Fibroblast of the aortic adventitia (primary cell): ENCODE measurements at regions not wholly inside any gene's neighbourhood (a gene's known extent, or its start where the extent isn't known, plus 50 kb on each side); places are given as distances from the start of the nearest gene placed in this dataset.
"Not testable (repeated sequence)": the region's sequence is repeated elsewhere in the genome, so short reads cannot be mapped to it uniquely, and the experiment has no call there.

Source experiments
- DNase-seq: peaks from one replicate; pipeline ENCODE4 v3.0.0-alpha.2; 2010; ENCODE audit warnings: low read depth
- H3K4me3 ChIP-seq: 2 replicates; pipeline ENCODE4 v1.5.1; 2011; ENCODE audit warnings: low read depth, mild to moderate bottlenecking, control low read depth, low read length, moderate library complexity
- TF ChIP-seq, protein P1 (sequence below): IDR thresholded peaks from 2 replicates; pipeline ENCODE4 v1.5.1; 2011; ENCODE audit warnings: mild to moderate bottlenecking, low read length, control low read depth, inconsistent platforms; ENCODE audit not compliant: insufficient read depth

DNA sequence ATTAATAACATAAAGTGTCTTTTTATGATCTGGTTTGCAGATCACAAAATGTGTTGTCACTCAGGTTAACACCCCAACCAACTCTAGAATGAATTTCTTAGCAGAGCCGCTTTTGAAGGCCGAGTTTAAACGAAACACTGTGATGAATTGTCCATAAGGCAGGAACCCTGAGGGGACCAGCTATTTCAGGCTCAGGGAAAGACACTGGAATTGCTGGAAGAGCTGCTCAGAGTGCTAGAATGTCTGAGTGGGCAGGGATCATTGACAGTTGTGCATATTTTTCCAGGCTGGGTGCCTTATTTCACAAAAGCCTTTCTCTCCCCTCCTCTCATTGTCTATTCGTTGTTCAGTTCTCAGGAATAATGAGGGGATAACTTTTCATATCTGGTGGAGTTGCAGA, 68.7 kb upstream of the PRKG1 start:
- no peak overlapping the region for H3K4me3 ChIP-seq
- TF ChIP-seq, protein P1, sequence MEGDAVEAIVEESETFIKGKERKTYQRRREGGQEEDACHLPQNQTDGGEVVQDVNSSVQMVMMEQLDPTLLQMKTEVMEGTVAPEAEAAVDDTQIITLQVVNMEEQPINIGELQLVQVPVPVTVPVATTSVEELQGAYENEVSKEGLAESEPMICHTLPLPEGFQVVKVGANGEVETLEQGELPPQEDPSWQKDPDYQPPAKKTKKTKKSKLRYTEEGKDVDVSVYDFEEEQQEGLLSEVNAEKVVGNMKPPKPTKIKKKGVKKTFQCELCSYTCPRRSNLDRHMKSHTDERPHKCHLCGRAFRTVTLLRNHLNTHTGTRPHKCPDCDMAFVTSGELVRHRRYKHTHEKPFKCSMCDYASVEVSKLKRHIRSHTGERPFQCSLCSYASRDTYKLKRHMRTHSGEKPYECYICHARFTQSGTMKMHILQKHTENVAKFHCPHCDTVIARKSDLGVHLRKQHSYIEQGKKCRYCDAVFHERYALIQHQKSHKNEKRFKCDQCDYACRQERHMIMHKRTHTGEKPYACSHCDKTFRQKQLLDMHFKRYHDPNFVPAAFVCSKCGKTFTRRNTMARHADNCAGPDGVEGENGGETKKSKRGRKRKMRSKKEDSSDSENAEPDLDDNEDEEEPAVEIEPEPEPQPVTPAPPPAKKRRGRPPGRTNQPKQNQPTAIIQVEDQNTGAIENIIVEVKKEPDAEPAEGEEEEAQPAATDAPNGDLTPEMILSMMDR, result no peak
- no peak for DNase-seq

DNA sequence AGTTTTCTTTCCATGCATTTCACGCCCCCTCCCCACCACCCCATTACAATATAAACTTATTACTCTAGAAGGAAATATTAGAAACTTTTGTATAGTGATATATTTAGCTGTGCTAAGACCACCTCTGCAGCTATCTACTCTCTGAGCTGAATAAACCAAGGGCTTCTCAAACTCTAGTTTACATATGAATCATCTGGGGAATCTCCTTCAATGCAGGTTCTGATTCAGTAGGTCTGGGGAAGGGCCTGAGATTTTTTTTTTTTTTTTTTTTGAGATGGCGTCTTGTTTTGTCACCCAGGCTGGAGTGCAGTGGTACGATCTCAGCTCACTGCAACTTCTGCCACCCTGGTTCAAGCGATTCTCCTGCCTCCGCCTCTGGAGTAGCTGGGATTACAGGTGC, 67.6 kb upstream of the PRKG1 start:
- no peak overlapping the region for H3K4me3 ChIP-seq
- no peak for DNase-seq
- TF ChIP-seq, protein P1, result no peak

DNA sequence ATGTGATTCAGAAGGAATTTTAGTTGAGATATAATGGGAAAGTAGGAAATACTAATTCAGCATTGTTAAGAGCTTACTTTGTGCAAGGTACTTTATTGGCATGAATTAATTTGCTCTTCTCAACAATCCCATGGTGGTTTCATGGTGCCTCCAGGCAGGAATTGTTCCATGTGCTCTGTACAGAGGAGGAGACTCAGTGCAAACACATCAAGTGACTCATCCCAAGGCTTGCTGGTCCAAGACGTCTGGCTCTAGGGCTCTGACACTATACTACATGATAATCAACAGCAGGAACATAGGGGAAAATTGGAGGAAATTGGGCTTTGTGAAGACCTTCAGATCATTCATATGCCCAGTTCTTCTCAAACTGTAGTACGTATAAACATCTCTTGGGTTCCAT, 66.5 kb upstream of the PRKG1 start:
- TF ChIP-seq, protein P1, result no peak

DNA sequence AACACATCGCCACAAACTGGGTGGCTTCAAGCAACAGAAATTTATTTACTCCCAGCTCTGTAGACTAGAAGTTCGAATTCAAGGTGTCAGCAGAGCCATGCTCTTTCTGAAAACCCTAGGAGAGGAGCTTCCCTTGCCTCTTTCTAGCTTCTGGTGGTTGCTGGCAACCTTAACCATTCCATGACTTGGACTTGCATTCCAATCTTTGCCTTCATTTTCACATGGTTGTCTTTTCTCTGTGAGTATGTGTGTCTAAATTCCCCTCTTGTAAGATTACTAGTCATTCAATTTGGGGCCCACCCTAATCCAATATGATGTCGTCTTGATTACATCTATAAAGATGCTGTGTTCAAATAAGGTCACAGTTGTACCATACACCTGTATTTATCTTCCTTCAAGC, 65.9 kb upstream of the PRKG1 start:
- TF ChIP-seq, protein P1, result no peak
- DNase-seq, result no peak
- H3K4me3 ChIP-seq, result no peak overlapping the region

More for the DNA sequence above, 66.5 kb upstream of the PRKG1 start:
- peak; percentile 65 for DNase-seq
- H3K4me3 ChIP-seq, result no peak overlapping the region

DNA sequence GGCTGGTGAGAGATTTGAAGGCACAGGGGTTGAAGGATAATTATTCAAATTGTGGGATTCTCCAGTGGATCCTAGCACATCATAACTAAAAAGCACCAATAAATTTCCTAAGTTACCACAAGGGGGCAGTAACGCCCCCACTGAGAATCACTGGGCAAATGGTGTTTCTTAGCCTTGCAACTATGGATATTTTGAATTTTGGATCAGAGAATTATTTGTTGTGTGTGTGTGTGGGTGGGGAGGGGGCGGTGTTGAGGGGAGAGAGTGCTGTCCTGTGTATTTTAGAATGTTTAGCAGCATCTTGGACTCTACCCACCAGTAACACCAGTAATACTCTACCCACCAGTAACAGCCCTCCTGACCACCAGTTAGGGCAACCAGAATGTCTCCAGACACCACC, 63.3 kb upstream of the PRKG1 start:
- DNase-seq, result peak; percentile 80
- TF ChIP-seq, protein P1, result peak; percentile 79
- no peak overlapping the region for H3K4me3 ChIP-seq

DNA sequence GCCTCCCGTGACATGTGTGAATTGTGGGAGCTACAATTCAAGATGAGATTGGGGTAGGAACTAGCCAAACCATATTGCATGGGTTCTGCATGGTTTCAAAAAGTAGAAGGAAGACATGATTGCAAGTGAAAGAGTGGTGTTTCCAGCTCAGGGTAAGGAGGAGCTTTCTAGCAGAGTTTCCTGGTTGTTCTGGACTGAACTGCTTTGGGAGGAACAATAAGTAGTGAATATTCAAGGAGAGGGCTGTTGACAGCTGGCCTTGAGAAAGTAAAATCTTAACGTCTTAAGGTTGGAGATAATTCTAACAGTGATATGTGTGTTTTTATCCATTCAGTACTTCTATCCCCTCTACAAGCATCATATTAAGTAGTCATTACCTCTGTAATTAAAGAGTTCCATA, 62.2 kb upstream of the PRKG1 start:
- TF ChIP-seq, protein P1, result no peak
- H3K4me3 ChIP-seq, result no peak overlapping the region
- no peak for DNase-seq

DNA sequence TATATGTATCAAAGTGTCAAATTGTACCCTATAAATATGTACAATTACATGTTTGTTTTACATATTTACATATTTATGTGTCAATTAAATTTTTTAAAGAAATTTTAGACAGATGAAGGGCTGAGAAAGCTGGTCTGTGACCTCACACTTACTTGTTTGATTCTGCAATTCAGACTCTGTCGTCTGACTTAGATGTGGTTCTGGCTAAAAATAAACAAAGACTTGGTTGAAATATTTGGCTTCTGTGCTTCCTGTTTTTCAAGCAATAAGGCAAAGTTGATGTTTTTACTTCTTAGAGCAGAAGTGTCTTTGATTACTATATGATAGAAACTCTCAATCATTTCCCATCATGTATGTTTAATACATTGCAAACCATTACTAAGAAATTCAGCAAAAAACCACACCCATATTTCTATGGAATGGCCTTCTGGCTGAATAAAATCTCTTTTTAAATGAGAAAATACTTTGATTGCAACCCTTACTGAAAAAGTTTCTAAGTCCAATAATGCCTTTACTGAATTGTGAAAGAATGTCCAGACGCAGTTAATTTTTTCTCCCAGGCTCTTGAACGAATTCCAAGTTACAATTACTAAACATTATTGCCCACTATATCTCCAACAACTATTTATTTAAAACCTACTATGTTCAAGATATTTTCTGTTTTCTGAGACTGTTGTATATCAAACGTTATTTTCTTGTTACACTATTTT, 59.5 kb upstream of the PRKG1 start:
- H3K4me3 ChIP-seq, result no peak overlapping the region

DNA sequence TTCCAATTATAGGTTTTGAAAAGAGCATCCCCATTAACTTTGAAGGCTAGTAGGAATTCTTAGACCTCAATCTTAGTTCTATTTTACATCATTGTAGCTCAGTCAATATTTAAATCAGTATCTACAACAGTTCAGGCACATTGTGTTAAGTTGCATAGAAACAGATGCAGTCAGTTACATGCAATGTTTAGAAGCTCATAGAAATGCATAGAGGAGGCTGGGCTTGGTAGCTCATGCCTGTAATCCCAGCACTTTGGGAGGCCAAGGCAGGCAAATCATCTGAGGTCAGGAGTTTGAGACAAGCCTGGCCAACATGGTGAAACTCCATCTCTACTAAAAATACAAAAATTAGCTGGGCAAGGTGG, 58.9 kb upstream of the PRKG1 start:
- not testable (repeated sequence) for H3K4me3 ChIP-seq, DNase-seq

More for the DNA sequence above, 59.5 kb upstream of the PRKG1 start:
- TF ChIP-seq, protein P1, result no peak
- peak; percentile 62 for DNase-seq
